Effector CD8-positive, alpha-beta T cell (primary cell): ENCODE measurements at regions not wholly inside any gene's neighbourhood (a gene's known extent, or its start where the extent isn't known, plus 50 kb on each side); places are given as distances from the start of the nearest gene placed in this dataset.
"Not testable (repeated sequence)": the region's sequence is repeated elsewhere in the genome, so short reads cannot be mapped to it uniquely, and the experiment has no call there.

Source experiments
- DNase-seq: peaks from one replicate; lab custom pipeline; 2025; lab: John Stamatoyannopoulos, UW

DNA sequence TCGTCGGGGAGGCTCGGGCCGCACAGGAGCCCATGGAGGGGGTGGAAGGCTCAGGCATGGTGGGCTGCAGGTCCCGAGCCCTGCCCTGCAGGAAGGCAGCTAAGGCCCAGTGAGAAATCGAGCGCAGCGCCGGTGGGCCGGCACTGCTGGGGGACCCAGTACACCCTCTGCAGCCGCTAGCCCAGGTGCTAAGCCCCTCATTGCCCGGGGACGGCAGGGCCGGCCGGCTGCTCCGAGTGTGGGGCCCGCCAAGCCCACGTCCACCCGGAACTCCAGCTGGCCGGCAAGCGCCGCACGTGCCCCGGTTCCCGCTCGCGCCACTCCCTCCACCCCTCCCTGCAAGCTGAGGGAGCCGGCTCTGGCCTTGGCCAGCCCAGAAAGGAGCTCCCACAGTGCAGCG lies 395.6 kb upstream of the MGMT start:
- not testable (repeated sequence) for DNase-seq

- DNase-seq: no peak
Measured at GRCh38 chr10:129074939-129075338, 392.1 kb upstream of the MGMT start.

GRCh38 chr10:129075508-129075907 lies 391.5 kb upstream of the MGMT start:
- DNase-seq: no peak

- no peak for DNase-seq
Measured at GRCh38 chr10:129075927-129076326, 391.1 kb upstream of the MGMT start.

GRCh38 chr10:129078346-129078745 lies 388.7 kb upstream of the MGMT start:
- no peak for DNase-seq

- no peak for DNase-seq
Measured at GRCh38 chr10:129078746-129079145, 388.3 kb upstream of the MGMT start.

DNA sequence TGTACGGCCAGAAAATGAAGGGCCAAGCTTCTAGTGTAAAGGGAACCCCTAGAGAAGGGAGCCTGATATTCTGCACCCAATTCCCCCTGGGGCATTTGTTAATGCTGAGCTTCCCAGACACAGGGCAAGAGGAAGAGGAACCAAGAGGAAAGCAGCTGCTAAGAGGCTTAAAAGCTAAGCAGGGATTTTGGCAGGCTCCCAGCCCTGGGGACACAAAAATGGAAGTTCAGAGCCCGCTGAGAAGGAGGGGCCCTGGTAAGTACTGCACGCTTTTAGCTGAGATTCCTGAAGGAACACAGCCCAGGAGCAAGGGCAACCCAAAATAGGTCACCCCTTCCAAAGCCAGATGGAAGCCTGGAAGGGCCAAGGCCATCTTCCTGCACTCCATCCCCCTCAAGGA lies 387.3 kb upstream of the MGMT start:
- no peak for DNase-seq

GRCh38 chr10:129085811-129086210 lies 381.2 kb upstream of the MGMT start:
- DNase-seq: no peak

DNA sequence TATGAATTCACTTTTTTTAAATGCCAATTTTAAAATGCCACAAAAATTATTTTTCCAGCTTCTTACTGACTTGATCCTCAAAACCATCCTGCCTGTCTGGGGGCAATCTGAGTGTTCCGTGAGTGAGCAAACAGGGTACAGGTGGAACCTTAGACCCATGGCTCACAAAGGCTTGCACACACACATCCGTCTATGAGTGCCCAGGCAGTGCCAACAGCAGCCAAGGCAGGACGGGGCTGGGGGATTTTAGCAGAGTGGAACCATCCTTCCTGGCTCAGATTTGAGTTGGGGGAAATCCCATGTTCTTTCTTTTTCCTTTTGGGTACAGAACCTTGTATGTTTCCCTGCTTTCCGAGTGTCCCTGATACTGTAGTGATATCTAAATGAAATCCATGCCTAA lies 377.7 kb upstream of the MGMT start:
- no peak for DNase-seq

DNA sequence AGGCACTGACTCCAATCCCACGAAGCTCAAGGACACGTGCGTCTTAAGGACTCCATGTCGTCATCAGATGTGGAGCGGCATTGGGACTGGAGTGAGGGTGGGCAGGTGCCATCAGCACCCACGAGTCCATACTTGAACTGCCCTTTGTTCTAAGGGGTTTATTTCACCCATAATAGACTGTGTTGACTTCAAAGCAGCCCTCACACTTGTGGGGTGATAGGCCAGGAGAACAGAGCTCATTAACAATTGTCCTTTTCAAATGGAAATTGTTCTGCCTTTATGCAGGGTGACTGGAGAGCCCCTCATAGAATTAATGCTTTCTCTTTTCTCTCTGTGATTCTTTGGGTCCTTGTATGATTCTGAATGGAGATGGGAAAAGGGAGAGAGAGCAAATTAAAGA lies 376.9 kb upstream of the MGMT start:
- no peak for DNase-seq

- DNase-seq: no peak
Measured at GRCh38 chr10:129090618-129091366, 376.2 kb upstream of the MGMT start.

DNA sequence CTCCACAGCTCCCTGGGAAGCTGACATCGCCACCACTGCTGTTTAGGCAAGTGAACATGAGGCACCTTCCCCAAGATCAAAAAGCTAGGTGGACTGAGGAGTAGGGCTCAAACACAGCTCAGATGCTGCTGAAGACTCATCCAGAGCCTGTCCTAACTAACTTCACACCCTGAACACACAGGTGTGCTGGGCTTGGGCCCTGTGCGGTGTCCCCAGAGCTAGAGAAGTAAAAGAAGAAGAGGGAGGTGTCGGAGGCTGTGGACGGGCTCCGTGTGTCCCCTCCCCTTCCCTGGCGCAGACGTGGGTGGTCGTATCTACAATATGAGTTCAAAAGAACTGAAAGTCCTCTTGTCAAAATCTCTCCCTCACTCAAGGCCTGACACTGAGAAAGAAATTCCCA lies 373.4 kb upstream of the MGMT start:
- no peak for DNase-seq

GRCh38 chr10:129094233-129094632 lies 372.8 kb upstream of the MGMT start:
- DNase-seq: no peak

- DNase-seq: no peak
Measured at GRCh38 chr10:129094861-129095260, 372.2 kb upstream of the MGMT start.

DNA sequence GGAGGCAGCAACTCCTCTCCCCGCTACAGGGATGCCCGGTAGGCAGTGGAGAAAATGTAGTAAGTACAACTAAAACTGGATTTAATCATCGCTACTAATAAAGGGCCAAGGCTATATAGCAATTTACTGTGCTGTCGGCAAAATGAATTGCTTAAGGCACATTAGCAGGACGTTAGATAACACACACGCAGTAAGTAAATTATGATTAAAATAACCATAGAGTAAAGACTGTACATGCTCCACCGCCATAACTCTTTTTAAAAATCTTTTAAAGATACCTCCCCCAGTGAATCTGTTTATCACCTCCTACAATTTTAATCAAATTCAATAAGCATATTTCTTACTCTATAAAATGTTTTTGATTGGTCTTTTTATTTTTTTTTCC lies 371.4 kb upstream of the MGMT start:
- no peak for DNase-seq

DNA sequence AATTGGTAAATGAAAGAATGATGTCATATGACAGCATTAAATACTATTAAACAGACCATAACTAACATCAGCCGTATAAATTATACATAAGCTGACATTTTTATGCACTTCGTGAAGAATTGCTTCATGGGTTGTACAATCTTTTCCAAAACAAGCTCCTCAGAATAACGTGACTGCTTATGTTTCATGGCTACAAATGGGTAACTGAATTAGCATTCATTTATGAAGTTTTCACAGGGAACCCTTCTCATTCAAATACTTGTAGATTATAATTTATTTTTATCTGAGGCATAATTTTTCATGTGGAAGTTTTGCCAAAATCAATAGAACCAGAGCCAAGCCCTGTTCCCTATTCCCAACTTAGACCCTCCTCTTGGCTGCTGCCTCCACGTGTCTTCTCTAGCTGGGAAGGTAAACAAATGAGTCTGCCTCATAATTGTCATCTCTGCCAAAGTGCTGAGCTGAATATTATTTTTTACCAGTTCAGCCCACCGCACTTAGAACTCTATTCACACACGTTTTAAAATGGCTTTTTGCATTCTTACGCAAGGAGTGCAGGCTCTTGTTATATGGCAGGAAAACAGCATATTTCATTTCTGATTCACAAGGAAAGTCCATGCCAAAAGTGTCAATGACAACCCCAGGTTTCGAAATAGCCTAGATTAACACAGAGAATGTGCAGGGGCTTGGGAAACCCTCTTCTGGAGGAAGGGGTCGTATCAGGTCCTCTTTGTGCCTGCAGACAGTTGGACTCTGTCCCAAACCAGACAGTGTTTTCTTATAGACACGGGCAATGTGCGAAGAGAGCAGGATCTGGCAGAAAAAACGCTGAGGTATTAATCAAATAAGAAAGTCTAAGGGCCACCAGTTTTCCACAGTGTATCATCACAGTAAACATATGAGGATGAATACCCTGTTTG lies 370.7 kb upstream of the MGMT start:
- DNase-seq: no peak

GRCh38 chr10:129097776-129098330 lies 369.2 kb upstream of the MGMT start:
- no peak for DNase-seq

DNA sequence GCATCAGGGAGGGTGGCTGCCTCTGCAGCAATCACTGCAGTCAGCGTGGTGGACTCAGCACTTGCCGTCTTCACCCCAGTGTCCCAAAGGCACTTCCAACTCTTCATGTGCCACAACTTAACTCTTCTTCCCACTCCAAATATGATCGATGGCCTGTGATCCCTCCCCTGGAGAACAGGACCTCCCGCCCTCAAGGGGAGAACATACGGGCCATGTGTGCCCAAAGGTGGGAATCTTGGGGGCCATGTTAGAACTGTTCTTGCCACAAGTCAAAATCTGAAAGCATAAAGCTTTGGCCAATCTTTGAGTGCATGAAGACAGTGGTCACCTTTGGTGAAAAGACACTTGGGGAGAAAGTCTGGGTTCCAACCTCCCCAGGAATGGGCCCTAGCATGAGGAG lies 368.5 kb upstream of the MGMT start:
- no peak for DNase-seq

DNA sequence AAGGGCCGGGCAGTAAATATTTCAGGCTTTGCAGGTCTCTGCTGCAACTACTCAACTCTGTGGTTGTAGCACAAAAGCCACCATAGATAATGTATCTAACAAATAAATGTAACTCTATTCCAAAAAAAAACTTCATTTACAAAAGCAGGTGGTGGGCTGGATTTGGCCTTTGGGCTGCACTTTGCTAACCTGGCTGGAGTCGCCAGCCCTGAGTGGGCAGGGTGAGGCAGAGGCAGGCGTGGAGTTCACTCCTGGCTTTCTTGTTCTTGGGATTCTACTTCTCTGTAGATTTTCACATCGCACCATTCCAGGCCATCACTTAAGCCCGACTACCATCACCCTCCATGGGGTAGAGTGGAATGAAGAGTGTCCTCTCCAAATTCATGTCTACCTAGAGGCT lies 367.6 kb upstream of the MGMT start:
- no peak for DNase-seq

DNA sequence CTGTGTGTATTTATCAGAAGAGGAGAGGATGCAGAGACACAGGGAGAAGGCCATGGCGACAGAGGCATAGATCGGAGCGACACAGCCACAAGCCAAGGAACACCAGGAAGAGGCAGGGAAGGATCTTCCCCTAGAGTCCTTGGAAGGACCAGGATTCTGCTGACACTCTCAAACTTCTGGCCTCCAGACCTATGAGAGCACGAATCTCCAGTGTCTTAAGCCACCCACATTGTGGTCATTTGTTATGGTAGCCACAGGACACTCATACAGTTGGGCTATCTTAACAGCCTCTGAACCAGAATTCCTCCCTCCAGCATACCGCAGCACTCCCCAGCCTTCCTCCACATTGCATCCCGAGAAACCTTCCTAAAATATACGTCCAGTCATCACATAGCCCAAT lies 367.0 kb upstream of the MGMT start:
- DNase-seq: no peak

DNA sequence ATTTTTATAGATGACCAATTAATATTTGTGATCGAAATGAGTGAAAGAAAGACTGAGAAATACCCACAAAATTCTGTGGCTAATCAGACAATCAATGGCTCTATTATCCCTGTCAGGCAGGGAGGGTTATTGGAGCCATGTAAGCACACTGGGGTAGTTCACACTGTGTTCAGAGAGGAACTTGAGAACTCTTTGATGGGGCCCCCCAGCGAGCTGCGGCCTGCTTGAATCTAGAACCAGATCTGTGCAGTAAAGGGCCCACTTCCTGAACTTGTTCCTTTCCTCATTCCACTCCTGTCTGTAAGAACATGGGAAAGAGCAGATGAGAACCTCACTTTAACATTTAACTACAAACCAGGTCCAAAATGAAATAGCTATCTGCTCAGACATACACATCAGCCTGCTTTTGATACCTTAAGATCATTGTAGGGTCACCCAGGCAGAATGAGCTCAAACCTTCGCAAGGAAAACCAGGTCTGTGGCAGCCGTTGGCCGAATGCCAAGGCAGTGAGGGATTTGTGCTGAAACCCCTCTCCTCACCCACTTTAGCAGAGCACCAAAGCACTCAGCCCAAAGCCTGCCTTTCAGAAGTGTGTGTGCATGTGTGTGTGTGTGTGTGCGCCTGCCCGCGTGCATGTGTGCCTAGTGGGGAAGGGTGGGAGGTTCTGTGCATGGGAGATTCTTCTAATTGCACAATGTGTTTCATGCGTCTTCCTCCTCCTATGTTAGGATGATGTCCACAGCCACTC lies 365.6 kb upstream of the MGMT start:
- no peak for DNase-seq
